ENCODE measurements at regions not wholly inside any gene's neighbourhood (a gene's known extent, or its start where the extent isn't known, plus 50 kb on each side); places are given as distances from the start of the nearest gene placed in this dataset.

DNA sequence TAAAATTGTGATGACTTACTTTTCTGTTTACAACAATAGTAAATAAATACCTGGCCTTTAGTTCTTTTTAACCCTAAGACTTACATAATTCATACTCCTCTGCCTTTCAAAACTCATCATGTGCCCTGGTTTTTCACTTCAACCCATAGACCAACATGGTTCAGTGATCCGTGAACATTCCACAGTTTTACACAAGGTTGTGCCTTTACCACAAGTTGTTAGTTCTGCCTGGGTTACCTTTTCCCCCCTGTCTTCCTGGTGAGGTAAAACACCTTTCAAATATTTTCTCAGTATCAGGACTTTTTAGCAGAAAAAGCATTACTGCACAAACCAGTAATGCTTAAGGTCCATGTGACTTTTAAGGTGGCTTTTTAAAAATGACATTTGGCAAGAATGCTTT, 1466.4 kb downstream of the PLA2G4A start:
- in situ Hi-C loops (cut with MboI; ENCODE audit: low sequenced_read_pairs, unreplicated experiment): no loop called here
- no peak for DNase-seq (ENCODE audit: low spot score)
- TF ChIP-seq, protein P1, sequence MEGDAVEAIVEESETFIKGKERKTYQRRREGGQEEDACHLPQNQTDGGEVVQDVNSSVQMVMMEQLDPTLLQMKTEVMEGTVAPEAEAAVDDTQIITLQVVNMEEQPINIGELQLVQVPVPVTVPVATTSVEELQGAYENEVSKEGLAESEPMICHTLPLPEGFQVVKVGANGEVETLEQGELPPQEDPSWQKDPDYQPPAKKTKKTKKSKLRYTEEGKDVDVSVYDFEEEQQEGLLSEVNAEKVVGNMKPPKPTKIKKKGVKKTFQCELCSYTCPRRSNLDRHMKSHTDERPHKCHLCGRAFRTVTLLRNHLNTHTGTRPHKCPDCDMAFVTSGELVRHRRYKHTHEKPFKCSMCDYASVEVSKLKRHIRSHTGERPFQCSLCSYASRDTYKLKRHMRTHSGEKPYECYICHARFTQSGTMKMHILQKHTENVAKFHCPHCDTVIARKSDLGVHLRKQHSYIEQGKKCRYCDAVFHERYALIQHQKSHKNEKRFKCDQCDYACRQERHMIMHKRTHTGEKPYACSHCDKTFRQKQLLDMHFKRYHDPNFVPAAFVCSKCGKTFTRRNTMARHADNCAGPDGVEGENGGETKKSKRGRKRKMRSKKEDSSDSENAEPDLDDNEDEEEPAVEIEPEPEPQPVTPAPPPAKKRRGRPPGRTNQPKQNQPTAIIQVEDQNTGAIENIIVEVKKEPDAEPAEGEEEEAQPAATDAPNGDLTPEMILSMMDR (IDR thresholded peaks at IDR 0.05; ENCODE audit: borderline replicate concordance, control extremely low read depth, extremely low read depth, insufficient read depth, missing control alignments): no peak

DNA sequence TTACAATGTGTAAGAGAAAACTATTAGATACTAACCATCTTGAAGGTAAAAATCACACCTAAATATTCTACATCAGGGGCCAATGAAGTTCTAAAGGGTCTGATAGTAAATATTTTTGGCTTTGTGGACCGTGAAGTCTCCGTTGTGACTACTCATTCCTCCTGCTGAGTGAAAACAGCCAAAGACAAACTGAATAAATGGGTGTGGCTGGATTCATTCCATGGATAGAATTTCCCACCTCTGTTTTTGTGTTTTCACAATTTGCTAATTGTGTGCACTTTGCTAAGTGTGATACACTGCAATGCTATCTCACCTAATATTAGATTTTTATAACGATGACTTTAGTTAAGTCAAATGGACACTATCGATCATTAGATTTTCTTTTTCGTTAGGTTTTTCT, 1474.0 kb downstream of the PLA2G4A start:
- TF ChIP-seq, protein P1 (IDR thresholded peaks at IDR 0.05; ENCODE audit: borderline replicate concordance, control extremely low read depth, extremely low read depth, insufficient read depth, missing control alignments): no peak
- in situ Hi-C loops (cut with MboI; ENCODE audit: low sequenced_read_pairs, unreplicated experiment): no loop called here
- no peak for DNase-seq (ENCODE audit: low spot score)

DNA sequence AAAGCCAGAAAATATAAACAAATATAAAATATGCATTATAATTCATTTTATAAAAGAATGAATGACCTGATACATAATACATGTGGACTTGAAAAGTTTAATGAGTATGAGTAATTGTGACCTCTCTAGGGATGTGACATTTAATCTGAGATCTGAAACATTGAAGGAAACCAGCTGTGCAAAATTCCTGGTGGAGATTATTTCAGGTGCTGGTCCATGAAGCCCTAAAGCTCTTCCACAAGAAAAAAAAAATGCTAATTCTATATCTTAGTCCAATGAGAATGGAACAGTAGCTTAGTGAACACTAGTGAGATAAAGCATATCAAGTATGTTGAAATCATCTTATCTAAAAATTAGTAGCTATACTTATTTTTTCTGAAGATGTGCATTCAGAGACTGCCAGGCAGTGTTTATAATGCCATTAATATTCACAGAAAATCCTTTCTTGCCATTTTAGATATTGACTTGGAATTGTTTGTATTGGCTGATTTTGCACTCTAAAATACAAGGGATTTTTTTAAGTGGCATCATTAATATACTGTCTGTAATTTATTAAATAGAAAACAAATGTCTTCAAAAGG, 1485.9 kb downstream of the PLA2G4A start:
- in situ Hi-C loops (cut with MboI; ENCODE audit: low sequenced_read_pairs, unreplicated experiment): no loop called here
- TF ChIP-seq, protein P1 (IDR thresholded peaks at IDR 0.05; ENCODE audit: borderline replicate concordance, control extremely low read depth, extremely low read depth, insufficient read depth, missing control alignments): no peak
- no peak for DNase-seq (ENCODE audit: low spot score)

DNA sequence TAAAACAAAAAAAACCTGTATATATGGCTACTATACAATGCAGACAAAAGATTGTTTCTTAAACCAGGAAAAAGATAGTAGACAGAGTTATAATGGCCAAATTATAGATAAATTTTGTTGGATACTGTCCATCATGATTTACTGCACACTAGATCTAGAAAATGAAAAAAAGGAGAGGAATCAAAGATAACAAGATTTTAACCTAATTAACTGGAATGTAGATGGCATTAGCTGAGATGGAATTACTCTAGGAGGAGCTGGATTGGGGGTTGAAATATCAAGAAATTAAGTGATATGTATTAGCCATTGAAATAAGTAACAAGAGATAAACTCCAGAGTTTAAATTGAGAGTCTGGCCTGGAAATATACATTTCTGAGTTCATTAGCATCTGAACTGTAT, 1489.1 kb downstream of the PLA2G4A start:
- in situ Hi-C loops (cut with MboI; ENCODE audit: low sequenced_read_pairs, unreplicated experiment): no loop called here

DNA sequence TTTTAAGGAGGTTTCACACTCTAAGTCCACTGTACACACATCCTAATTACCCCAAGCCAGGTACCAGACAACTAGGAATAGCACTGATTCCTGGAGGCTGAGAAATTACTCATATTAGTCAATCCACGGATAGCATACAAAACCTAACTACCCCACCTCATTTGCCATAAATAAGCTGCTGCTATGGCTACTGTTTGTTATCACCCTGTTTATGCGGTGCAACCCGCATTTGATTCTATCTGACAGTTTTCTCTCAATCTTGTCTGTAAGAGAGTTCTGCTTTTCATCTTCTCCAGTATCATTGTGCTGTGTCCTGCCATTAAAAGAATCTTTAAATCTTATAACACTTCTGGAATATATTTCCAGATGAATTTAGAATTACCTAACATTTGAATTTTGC, 1496.5 kb downstream of the PLA2G4A start:
- TF ChIP-seq, protein P1 (IDR thresholded peaks at IDR 0.05; ENCODE audit: borderline replicate concordance, control extremely low read depth, extremely low read depth, insufficient read depth, missing control alignments): no peak
- no peak for DNase-seq (ENCODE audit: low spot score)
- in situ Hi-C loops (cut with MboI; ENCODE audit: low sequenced_read_pairs, unreplicated experiment): no loop called here

More for the DNA sequence above, 1489.1 kb downstream of the PLA2G4A start:
- TF ChIP-seq, protein P1 (IDR thresholded peaks at IDR 0.05; ENCODE audit: borderline replicate concordance, control extremely low read depth, extremely low read depth, insufficient read depth, missing control alignments): no peak
- DNase-seq (ENCODE audit: low spot score): no peak

DNA sequence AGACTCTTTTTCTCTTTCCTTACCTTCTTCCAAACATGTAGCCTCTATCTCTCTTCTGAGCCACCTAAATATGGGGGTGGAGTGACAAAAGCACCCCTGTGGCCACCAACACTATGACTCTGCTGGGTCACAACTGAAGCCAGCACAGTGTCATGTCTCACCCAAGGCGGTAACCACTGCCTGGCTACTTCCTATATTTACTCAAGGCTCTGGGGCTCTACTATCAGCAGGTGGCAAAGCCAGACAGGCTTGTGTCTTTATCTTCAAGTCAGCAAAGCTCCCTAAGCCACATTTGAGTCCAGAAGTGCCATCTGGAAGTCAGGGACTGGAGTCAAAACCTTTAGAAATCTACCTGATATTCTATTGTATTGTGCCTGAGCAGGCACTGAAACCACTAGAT, 1515.2 kb downstream of the PLA2G4A start:
- no peak for DNase-seq (ENCODE audit: low spot score)
- TF ChIP-seq, protein P1 (IDR thresholded peaks at IDR 0.05; ENCODE audit: borderline replicate concordance, control extremely low read depth, extremely low read depth, insufficient read depth, missing control alignments): no peak
- in situ Hi-C loops (cut with MboI; ENCODE audit: low sequenced_read_pairs, unreplicated experiment): no loop called here

All from GM13976 (cell line).